ENCODE measurements at regions not wholly inside any gene's neighbourhood (a gene's known extent, or its start where the extent isn't known, plus 50 kb on each side); places are given as distances from the start of the nearest gene placed in this dataset.

- TF ChIP-seq CTCF (IDR thresholded peaks at IDR 0.05) = no peak
- Mint-ChIP-seq H3K27me3 (ENCODE audit: unreplicated experiment) (no peaks in the 10 kb centered on the region), H3K9me3 (ENCODE audit: unreplicated experiment) (peaks cover 5% of the 10 kb centered on the region), H3K36me3 (ENCODE audit: unreplicated experiment) (no peaks in the 10 kb centered on the region), H3K27ac (ENCODE audit: unreplicated experiment) (no peak overlapping the region), H3K4me3 (ENCODE audit: unreplicated experiment) (no peak overlapping the region), H3K4me1 (ENCODE audit: unreplicated experiment) (peaks cover 43% of the 10 kb centered on the region)
- DNase-seq (ENCODE audit: extremely low spot score, unreplicated experiment) = no peak
Measured at GRCh38 chr1:185560760-185561159, 173.4 kb upstream of the HMCN1 start.

GRCh38 chr1:185559684-185560331 lies 174.4 kb upstream of the HMCN1 start:
- Mint-ChIP-seq H3K36me3 (ENCODE audit: unreplicated experiment) (peaks cover 3% of the 10 kb centered on the region), H3K27ac (ENCODE audit: unreplicated experiment) (no peak overlapping the region), H3K4me1 (ENCODE audit: unreplicated experiment) (peaks cover 39% of the 10 kb centered on the region), H3K4me3 (ENCODE audit: unreplicated experiment) (no peak overlapping the region), H3K27me3 (ENCODE audit: unreplicated experiment) (no peaks in the 10 kb centered on the region), H3K9me3 (ENCODE audit: unreplicated experiment) (peaks cover 5% of the 10 kb centered on the region)
- no peak for DNase-seq (ENCODE audit: extremely low spot score, unreplicated experiment)
- peak; percentile 44 for TF ChIP-seq CTCF (IDR thresholded peaks at IDR 0.05)

GRCh38 chr1:185559151-185559550 lies 175.0 kb upstream of the HMCN1 start:
- H3K4me3 Mint-ChIP-seq (ENCODE audit: unreplicated experiment) = no peak overlapping the region

GRCh38 chr1:185556561-185556960 lies 177.6 kb upstream of the HMCN1 start:
- no peak for DNase-seq (ENCODE audit: extremely low spot score, unreplicated experiment)
- H3K4me1 Mint-ChIP-seq (ENCODE audit: unreplicated experiment) = peaks cover 29% of the 10 kb centered on the region
- no peak overlapping the region for H3K27ac Mint-ChIP-seq (ENCODE audit: unreplicated experiment)

More at GRCh38 chr1:185559151-185559550, 175.0 kb upstream of the HMCN1 start:
- Mint-ChIP-seq H3K9me3 (ENCODE audit: unreplicated experiment) (no peaks in the 10 kb centered on the region), H3K36me3 (ENCODE audit: unreplicated experiment) (peaks cover 3% of the 10 kb centered on the region), H3K27me3 (ENCODE audit: unreplicated experiment) (no peaks in the 10 kb centered on the region), H3K27ac (ENCODE audit: unreplicated experiment) (no peak overlapping the region), H3K4me1 (ENCODE audit: unreplicated experiment) (peaks cover 37% of the 10 kb centered on the region)
- no peak for DNase-seq (ENCODE audit: extremely low spot score, unreplicated experiment)
- no peak for TF ChIP-seq CTCF (IDR thresholded peaks at IDR 0.05)

GRCh38 chr1:185555743-185556142 lies 178.4 kb upstream of the HMCN1 start:
- H3K4me1 Mint-ChIP-seq (ENCODE audit: unreplicated experiment) = peaks cover 29% of the 10 kb centered on the region
- H3K36me3 Mint-ChIP-seq (ENCODE audit: unreplicated experiment) = peaks cover 3% of the 10 kb centered on the region
- no peaks in the 10 kb centered on the region for H3K27me3 Mint-ChIP-seq (ENCODE audit: unreplicated experiment)
- no peak overlapping the region for H3K4me3 Mint-ChIP-seq (ENCODE audit: unreplicated experiment)
- no peak for TF ChIP-seq CTCF (IDR thresholded peaks at IDR 0.05)
- no peak for DNase-seq (ENCODE audit: extremely low spot score, unreplicated experiment)
- no peak overlapping the region for H3K27ac Mint-ChIP-seq (ENCODE audit: unreplicated experiment)
- peaks cover 4% of the 10 kb centered on the region for H3K9me3 Mint-ChIP-seq (ENCODE audit: unreplicated experiment)

More at GRCh38 chr1:185556561-185556960, 177.6 kb upstream of the HMCN1 start:
- Mint-ChIP-seq H3K36me3 (ENCODE audit: unreplicated experiment) (peaks cover 3% of the 10 kb centered on the region), H3K4me3 (ENCODE audit: unreplicated experiment) (no peak overlapping the region), H3K27me3 (ENCODE audit: unreplicated experiment) (no peaks in the 10 kb centered on the region), H3K9me3 (ENCODE audit: unreplicated experiment) (peaks cover 4% of the 10 kb centered on the region)
- TF ChIP-seq CTCF (IDR thresholded peaks at IDR 0.05) = no peak

All from osteocyte (in vitro differentiated cells).